Nephron (organoid): ENCODE measurements at regions not wholly inside any gene's neighbourhood (a gene's known extent, or its start where the extent isn't known, plus 50 kb on each side); places are given as distances from the start of the nearest gene placed in this dataset.
"Not testable (repeated sequence)": the region's sequence is repeated elsewhere in the genome, so short reads cannot be mapped to it uniquely, and the experiment has no call there.

Experiments
- H3K27ac Mint-ChIP-seq, 3 experiments: 2 replicates each; pipeline ENCODE4 v1.8.0; 2020; ENCODE audit warnings: mixed read lengths in 3 of 3, mild to moderate bottlenecking in 2 of 3, moderate library complexity in 1 of 3
- H3K27me3 Mint-ChIP-seq: 2 replicates; pipeline ENCODE4 v1.8.0; 2021; ENCODE audit warnings: low read depth, mild to moderate bottlenecking, moderate library complexity, mixed read lengths
- H3K36me3 Mint-ChIP-seq: 2 replicates; pipeline ENCODE4 v1.8.0; 2020; ENCODE audit warnings: low read depth, mixed read lengths
- H3K4me1 Mint-ChIP-seq: 2 replicates; pipeline ENCODE4 v1.8.0; 2020; ENCODE audit warnings: mixed read lengths
- H3K4me3 Mint-ChIP-seq, 3 experiments: 2 replicates each; pipeline ENCODE4 v1.8.0; 2020; ENCODE audit warnings: mild to moderate bottlenecking in 3 of 3, mixed read lengths in 3 of 3, moderate library complexity in 2 of 3
- H3K9me3 Mint-ChIP-seq: 2 replicates; pipeline ENCODE4 v1.8.0; 2020; ENCODE audit warnings: mixed read lengths
- TF ChIP-seq, protein P1 (sequence below), 3 experiments: fragments of 200-600 bp; sonication (generic); IDR thresholded peaks; one replicate each; pipeline ENCODE4 v1.5.0; 2021; ENCODE audit warnings: antibody characterized with exemption in 3 of 3; ENCODE audit not compliant: unreplicated experiment in 3 of 3

DNA sequence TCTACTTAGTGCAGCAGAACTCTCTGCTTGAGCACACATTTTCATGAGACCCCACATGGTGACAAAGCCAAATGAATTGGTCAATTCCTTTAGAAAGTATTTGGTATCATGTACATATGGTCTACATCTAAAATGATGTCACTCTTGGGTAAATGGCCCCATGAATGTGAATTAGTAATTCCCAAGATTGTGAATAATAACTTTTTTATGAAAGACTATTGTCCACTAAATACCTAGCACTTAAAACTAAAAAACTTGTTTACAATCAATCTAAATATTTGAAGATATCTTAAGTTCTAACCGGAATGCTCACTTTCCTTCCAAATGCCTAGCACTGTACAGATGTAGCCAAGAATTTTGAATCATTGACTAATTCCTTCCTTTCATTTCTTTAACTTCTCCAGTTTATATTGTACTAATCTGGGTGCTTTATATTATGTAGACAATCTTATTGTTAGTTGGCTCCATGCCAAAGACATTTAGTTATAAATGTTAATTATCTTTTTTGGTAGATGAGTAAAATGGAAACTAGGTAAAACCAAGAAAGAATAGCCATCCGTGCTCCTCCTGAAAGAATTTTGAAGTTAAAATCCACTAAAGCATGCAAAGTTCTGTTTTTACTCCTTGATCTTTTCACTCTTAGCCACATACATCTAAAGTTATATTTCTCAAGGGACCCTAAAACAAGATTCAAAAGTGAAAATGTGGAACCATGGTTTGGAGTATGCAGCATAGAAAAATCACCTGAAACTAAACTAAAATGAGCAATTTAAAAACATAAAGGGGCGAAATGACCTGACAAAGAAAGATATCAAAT, 145.0 kb upstream of the ARHGAP20 start:
- TF ChIP-seq, protein P1, sequence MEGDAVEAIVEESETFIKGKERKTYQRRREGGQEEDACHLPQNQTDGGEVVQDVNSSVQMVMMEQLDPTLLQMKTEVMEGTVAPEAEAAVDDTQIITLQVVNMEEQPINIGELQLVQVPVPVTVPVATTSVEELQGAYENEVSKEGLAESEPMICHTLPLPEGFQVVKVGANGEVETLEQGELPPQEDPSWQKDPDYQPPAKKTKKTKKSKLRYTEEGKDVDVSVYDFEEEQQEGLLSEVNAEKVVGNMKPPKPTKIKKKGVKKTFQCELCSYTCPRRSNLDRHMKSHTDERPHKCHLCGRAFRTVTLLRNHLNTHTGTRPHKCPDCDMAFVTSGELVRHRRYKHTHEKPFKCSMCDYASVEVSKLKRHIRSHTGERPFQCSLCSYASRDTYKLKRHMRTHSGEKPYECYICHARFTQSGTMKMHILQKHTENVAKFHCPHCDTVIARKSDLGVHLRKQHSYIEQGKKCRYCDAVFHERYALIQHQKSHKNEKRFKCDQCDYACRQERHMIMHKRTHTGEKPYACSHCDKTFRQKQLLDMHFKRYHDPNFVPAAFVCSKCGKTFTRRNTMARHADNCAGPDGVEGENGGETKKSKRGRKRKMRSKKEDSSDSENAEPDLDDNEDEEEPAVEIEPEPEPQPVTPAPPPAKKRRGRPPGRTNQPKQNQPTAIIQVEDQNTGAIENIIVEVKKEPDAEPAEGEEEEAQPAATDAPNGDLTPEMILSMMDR (IDR thresholded peaks at IDR 0.05; ENCODE audit: unreplicated experiment in 3 of 3), result no peak
- H3K9me3 Mint-ChIP-seq, result no peaks in the 10 kb centered on the region
- H3K27me3 Mint-ChIP-seq, result no peaks in the 10 kb centered on the region
- H3K27ac Mint-ChIP-seq, result peak overlapping the region; percentile 84 to 90 (median 89)
- peak overlapping the region in 2 of 3 experiments; percentile 10 to 37 for H3K4me3 Mint-ChIP-seq
- no peaks in the 10 kb centered on the region for H3K36me3 Mint-ChIP-seq
- peaks cover 68% of the 10 kb centered on the region for H3K4me1 Mint-ChIP-seq

DNA sequence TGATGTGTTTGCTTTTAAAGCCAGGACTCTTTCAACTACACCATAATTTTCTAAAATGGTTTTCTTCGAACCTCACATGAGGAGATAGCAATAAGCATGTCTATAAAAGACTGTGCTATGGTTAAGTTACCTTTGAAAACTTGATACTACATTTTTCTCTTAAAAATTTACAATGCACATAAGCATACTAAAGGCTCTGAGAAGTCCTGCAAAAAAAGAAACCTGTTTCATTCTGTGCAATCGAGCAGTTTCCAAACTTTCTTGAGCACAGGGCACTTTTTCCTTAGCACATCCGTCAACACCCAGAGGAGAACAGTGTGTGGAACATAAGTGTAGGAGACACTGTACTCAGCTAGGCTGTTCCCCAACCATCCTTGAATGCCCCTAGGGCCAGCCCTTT, 144.1 kb upstream of the ARHGAP20 start:
- H3K27me3 Mint-ChIP-seq, result no peaks in the 10 kb centered on the region

GRCh38 chr11:110855191-110855590, 143.0 kb upstream of the ARHGAP20 start:
- TF ChIP-seq, protein P1 (IDR thresholded peaks at IDR 0.05; ENCODE audit: unreplicated experiment in 3 of 3), result no peak
- no peaks in the 10 kb centered on the region for H3K27me3 Mint-ChIP-seq

More for the DNA sequence above, 144.1 kb upstream of the ARHGAP20 start:
- no peak overlapping the region for H3K4me3 Mint-ChIP-seq
- H3K27ac Mint-ChIP-seq, result peak overlapping the region in 2 of 3 experiments; percentile 57 to 89
- H3K4me1 Mint-ChIP-seq, result peaks cover 68% of the 10 kb centered on the region
- H3K9me3 Mint-ChIP-seq, result no peaks in the 10 kb centered on the region
- TF ChIP-seq, protein P1 (IDR thresholded peaks at IDR 0.05; ENCODE audit: unreplicated experiment in 3 of 3), result no peak
- H3K36me3 Mint-ChIP-seq, result no peaks in the 10 kb centered on the region

GRCh38 chr11:110852921-110853490, 140.8 kb upstream of the ARHGAP20 start:
- peaks cover 10% of the 10 kb centered on the region for H3K9me3 Mint-ChIP-seq
- no peaks in the 10 kb centered on the region for H3K27me3 Mint-ChIP-seq
- H3K4me1 Mint-ChIP-seq, result peaks cover 49% of the 10 kb centered on the region
- H3K36me3 Mint-ChIP-seq, result no peaks in the 10 kb centered on the region
- no peak overlapping the region for H3K4me3 Mint-ChIP-seq
- TF ChIP-seq, protein P1 (IDR thresholded peaks at IDR 0.05; ENCODE audit: unreplicated experiment in 3 of 3), result no peak
- H3K27ac Mint-ChIP-seq, result peak overlapping the region in 1 of 3 experiments; percentile 67

More at GRCh38 chr11:110855191-110855590, 143.0 kb upstream of the ARHGAP20 start:
- H3K27ac Mint-ChIP-seq, result peak overlapping the region; percentile 60 to 77 (median 67)
- no peaks in the 10 kb centered on the region for H3K9me3 Mint-ChIP-seq
- peaks cover 68% of the 10 kb centered on the region for H3K4me1 Mint-ChIP-seq
- peak overlapping the region in 1 of 3 experiments; percentile 5 for H3K4me3 Mint-ChIP-seq
- no peaks in the 10 kb centered on the region for H3K36me3 Mint-ChIP-seq

DNA sequence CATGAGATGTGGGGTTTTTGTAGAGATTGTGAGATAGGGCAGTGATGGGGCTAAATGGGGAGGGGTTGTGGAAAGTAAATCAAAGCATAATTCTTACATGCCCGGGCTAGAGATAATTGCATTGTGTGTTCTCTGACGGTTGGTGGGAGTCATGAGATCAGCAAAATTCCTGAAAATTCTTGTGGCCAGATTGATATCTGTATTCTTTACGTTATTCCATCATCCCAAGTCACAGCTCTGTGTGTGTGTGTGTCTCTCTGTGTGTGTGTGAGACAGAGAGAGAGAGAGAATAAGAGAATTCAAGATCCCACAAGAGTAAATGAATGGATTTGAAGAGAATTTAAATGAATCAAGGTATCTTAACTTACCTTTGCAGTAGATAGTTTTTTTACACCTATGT, 138.6 kb upstream of the ARHGAP20 start:
- TF ChIP-seq, protein P1 (IDR thresholded peaks at IDR 0.05; ENCODE audit: unreplicated experiment in 3 of 3), result no peak
- Mint-ChIP-seq H3K36me3 (no peaks in the 10 kb centered on the region), H3K4me1 (peaks cover 33% of the 10 kb centered on the region), H3K27ac (peak overlapping the region in 2 of 3 experiments; percentile 11 to 79), H3K9me3 (peaks cover 15% of the 10 kb centered on the region), H3K4me3 (no peak overlapping the region), H3K27me3 (no peaks in the 10 kb centered on the region)

GRCh38 chr11:110843053-110843452, 130.8 kb upstream of the ARHGAP20 start:
- not testable (repeated sequence) for H3K27me3 Mint-ChIP-seq, H3K36me3 Mint-ChIP-seq, H3K27ac Mint-ChIP-seq, H3K4me3 Mint-ChIP-seq, H3K4me1 Mint-ChIP-seq
- peaks cover 11% of the 10 kb centered on the region for H3K9me3 Mint-ChIP-seq
